ENCODE measurements at regions not wholly inside any gene's neighbourhood (a gene's known extent, or its start where the extent isn't known, plus 50 kb on each side); places are given as distances from the start of the nearest gene placed in this dataset.

DNA sequence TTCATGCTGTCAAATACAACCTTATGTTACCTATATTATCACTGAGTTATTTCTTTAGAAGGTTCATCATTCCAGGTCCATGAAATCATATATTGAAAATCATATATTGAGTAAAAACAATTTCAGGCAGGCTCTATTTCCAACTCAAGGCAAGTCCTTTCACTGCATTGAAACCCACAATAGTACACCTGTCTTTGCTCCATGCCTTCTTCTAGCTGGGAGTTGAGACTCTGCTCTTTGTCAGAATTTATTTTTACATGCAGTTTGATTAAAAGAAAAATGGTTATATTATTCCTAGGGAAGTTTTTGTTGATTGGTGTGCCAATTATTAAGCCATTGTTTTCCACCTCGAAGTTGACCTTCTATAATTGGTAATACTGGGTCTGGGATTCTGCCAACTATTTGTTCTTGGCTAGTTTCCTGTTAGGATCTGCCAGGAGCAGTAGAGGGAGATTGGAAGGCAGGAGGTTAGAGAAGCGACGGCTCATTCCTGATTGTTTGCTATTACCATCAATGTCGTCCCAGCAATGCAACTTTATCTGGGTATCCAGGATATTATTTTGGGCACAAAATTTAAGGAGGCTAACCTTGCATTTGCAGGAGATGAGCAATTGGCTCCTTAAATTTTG is 79.5 kb upstream of the MIS18BP1 start:
- Histone ChIP-seq H4K20me1 (ENCODE audit: insufficient read depth, low read length) (no peaks in the 10 kb centered on the region), H3K4me3 (ENCODE audit: insufficient read depth, low read depth, low read length) (no peak overlapping the region), H2AFZ (ENCODE audit: low read depth, low read length) (no peak overlapping the region), H3K27me3 (ENCODE audit: insufficient read depth, low read length) (no peaks in the 10 kb centered on the region), H3K9ac (ENCODE audit: low read length) (no peak overlapping the region), H3K79me2 (ENCODE audit: insufficient read depth, low read length) (no peaks in the 10 kb centered on the region), H3K4me2 (ENCODE audit: low read length) (no peak overlapping the region), H3K9me3 (ENCODE audit: insufficient read depth, low read depth, low read length) (no peaks in the 10 kb centered on the region), H3K36me3 (ENCODE audit: insufficient read depth, low read length) (no peaks in the 10 kb centered on the region), H3K27ac (ENCODE audit: low read depth, low read length) (no peak overlapping the region), H3K4me1 (ENCODE audit: insufficient read depth, low read length) (no peaks in the 10 kb centered on the region)
- Mint-ChIP-seq H3K36me3 (ENCODE audit: low read depth, unreplicated experiment) (no peaks in the 10 kb centered on the region), H3K4me3 (ENCODE audit: unreplicated experiment) (no peak overlapping the region), H3K27ac (ENCODE audit: unreplicated experiment) (no peak overlapping the region), H3K4me1 (ENCODE audit: low read depth, unreplicated experiment) (no peaks in the 10 kb centered on the region), H3K27me3 (ENCODE audit: low read depth, unreplicated experiment) (no peaks in the 10 kb centered on the region), H3K9me3 (ENCODE audit: unreplicated experiment) (peaks cover 9% of the 10 kb centered on the region)
- TF ChIP-seq EZH2 (IDR thresholded peaks at IDR 0.05; ENCODE audit: insufficient read depth, low read length): no peak
- TF ChIP-seq, protein P1, sequence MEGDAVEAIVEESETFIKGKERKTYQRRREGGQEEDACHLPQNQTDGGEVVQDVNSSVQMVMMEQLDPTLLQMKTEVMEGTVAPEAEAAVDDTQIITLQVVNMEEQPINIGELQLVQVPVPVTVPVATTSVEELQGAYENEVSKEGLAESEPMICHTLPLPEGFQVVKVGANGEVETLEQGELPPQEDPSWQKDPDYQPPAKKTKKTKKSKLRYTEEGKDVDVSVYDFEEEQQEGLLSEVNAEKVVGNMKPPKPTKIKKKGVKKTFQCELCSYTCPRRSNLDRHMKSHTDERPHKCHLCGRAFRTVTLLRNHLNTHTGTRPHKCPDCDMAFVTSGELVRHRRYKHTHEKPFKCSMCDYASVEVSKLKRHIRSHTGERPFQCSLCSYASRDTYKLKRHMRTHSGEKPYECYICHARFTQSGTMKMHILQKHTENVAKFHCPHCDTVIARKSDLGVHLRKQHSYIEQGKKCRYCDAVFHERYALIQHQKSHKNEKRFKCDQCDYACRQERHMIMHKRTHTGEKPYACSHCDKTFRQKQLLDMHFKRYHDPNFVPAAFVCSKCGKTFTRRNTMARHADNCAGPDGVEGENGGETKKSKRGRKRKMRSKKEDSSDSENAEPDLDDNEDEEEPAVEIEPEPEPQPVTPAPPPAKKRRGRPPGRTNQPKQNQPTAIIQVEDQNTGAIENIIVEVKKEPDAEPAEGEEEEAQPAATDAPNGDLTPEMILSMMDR (IDR thresholded peaks at IDR 0.05; ENCODE audit: insufficient read depth, low read depth, low read length): no peak
- FAIRE-seq (no peak), DNase-seq (ENCODE audit: low read depth) (no peak)

- no peaks in the 10 kb centered on the region for H4K20me1 ChIP-seq (ENCODE audit: insufficient read depth, low read length)
- no peaks in the 10 kb centered on the region for H3K27me3 Mint-ChIP-seq (ENCODE audit: low read depth, unreplicated experiment)
- H3K27ac ChIP-seq (ENCODE audit: low read depth, low read length): no peak overlapping the region
- H3K27me3 ChIP-seq (ENCODE audit: insufficient read depth, low read length): no peaks in the 10 kb centered on the region
- H3K4me3 ChIP-seq (ENCODE audit: insufficient read depth, low read depth, low read length): no peak overlapping the region
- TF ChIP-seq EZH2 (IDR thresholded peaks at IDR 0.05; ENCODE audit: insufficient read depth, low read length): no peak
- FAIRE-seq (no peak), DNase-seq (ENCODE audit: low read depth) (no peak)
- no peak overlapping the region for H3K9ac ChIP-seq (ENCODE audit: low read length)
- H3K4me3 Mint-ChIP-seq (ENCODE audit: unreplicated experiment): no peak overlapping the region
- H2AFZ ChIP-seq (ENCODE audit: low read depth, low read length): no peak overlapping the region
- H3K27ac Mint-ChIP-seq (ENCODE audit: unreplicated experiment): no peak overlapping the region
- H3K36me3 Mint-ChIP-seq (ENCODE audit: low read depth, unreplicated experiment): no peaks in the 10 kb centered on the region
- peaks cover 3% of the 10 kb centered on the region for H3K9me3 Mint-ChIP-seq (ENCODE audit: unreplicated experiment)
- H3K9me3 ChIP-seq (ENCODE audit: insufficient read depth, low read depth, low read length): no peaks in the 10 kb centered on the region
- H3K4me1 ChIP-seq (ENCODE audit: insufficient read depth, low read length): no peaks in the 10 kb centered on the region
- H3K4me2 ChIP-seq (ENCODE audit: low read length): no peak overlapping the region
- no peaks in the 10 kb centered on the region for H3K79me2 ChIP-seq (ENCODE audit: insufficient read depth, low read length)
- no peaks in the 10 kb centered on the region for H3K4me1 Mint-ChIP-seq (ENCODE audit: low read depth, unreplicated experiment)
- H3K36me3 ChIP-seq (ENCODE audit: insufficient read depth, low read length): no peaks in the 10 kb centered on the region
Observed at GRCh38 chr14:45308745-45309397, 55.9 kb upstream of the MIS18BP1 start.
